ENCODE measurements at regions not wholly inside any gene's neighbourhood (a gene's known extent, or its start where the extent isn't known, plus 50 kb on each side); places are given as distances from the start of the nearest gene placed in this dataset.

DNA sequence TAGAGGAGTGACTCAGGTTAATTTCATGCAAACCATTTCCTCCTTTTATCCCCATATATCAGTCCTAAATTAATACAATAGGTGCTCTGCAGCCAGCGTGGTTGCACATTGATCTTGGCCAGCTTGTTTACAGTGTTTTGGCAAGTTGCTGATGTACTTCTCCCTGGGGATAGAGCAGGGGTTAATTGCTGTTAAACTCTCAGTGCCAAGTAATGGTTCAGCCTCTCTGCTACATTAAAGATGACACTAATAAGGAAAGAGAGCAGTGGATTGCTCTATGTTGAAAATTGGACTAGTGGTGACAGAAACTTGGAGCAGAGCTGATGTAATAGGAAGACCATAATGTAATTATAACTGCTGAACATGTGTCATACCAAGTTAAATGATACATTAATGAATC is 717.5 kb downstream of the RERGL start:
- TF ChIP-seq, protein P1, sequence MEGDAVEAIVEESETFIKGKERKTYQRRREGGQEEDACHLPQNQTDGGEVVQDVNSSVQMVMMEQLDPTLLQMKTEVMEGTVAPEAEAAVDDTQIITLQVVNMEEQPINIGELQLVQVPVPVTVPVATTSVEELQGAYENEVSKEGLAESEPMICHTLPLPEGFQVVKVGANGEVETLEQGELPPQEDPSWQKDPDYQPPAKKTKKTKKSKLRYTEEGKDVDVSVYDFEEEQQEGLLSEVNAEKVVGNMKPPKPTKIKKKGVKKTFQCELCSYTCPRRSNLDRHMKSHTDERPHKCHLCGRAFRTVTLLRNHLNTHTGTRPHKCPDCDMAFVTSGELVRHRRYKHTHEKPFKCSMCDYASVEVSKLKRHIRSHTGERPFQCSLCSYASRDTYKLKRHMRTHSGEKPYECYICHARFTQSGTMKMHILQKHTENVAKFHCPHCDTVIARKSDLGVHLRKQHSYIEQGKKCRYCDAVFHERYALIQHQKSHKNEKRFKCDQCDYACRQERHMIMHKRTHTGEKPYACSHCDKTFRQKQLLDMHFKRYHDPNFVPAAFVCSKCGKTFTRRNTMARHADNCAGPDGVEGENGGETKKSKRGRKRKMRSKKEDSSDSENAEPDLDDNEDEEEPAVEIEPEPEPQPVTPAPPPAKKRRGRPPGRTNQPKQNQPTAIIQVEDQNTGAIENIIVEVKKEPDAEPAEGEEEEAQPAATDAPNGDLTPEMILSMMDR (IDR thresholded peaks at IDR 0.05): no peak
- TF ChIP-seq SIN3A (IDR thresholded peaks at IDR 0.05; ENCODE audit: borderline replicate concordance, insufficient read depth, low read depth, low read length) (no peak), POLR2AphosphoS5 (IDR thresholded peaks at IDR 0.05; ENCODE audit: low read depth, low read length) (no peak)

All from Panc1 (cell line).